ENCODE measurements at regions not wholly inside any gene's neighbourhood (a gene's known extent, or its start where the extent isn't known, plus 50 kb on each side); places are given as distances from the start of the nearest gene placed in this dataset.

DNA sequence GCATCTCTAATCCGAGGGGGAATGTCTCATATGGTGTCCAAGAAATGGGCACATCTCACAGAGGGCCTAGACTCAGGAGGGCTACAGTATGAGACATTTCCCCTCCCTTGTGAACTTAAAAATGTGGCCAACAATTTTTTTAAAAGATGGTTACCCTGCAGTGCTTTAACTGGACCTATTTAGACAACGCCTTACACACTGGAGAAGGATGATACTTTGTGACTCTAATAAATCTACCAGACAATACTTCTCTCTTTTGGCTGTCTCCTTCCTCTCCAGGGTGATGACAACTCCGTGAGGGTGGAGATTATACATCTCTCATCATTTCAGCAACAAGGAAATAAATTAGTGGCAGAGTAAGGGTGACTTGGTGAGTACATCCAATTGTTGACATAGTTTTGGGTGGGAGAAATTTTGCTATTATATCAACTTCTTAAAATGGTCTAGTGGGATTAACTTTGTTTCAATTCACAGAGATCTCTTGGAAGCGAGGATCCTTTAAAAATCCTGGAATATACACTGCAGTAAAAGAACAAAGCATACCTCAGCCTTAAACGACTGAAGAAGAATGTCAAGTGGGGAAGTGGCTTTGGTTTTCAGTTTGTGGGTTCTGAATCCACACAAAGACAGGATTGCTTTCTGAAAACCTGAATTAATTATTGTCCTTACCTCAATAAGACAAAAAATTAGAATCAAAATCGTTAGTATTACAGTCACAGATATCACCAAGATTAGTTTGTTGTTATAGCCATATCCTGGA lies 89.8 kb downstream of the KPNA2 start:
- H3K36me3 ChIP-seq (ENCODE audit: insufficient read depth, low read length), result peaks cover 17% of the 10 kb centered on the region
- no peak for DNase-seq
- no peaks in the 10 kb centered on the region for H3K27me3 ChIP-seq (ENCODE audit: insufficient read depth, low read length)
- intact Hi-C loops (cut with micrococcal nuclease), result no loop called here
- no peak overlapping the region for H3K4me3 ChIP-seq (ENCODE audit: low read length in 2 of 2)
- Mint-ChIP-seq H3K27ac (peak overlapping the region in 4 of 7 donors; percentile 0 to 38 (median 10)), H3K9me3 (peaks cover 0 to 6% (median 3%) of the 10 kb centered on the region in 8 donors), H3K27me3 (no peaks in the 10 kb centered on the region), H3K4me1 (peaks cover 5 to 12% (median 9%) of the 10 kb centered on the region in 4 donors), H3K36me3 (peaks cover 32 to 44% of the 10 kb centered on the region in 2 donors), H3K4me3 (no peak overlapping the region)
- H3K27ac ChIP-seq (ENCODE audit: low read depth, low read length), result no peak overlapping the region
- ChIA-PET POLR2A (ENCODE audit: partially characterized antibody) (no interaction called here), CTCF (ENCODE audit: partially characterized antibody) (no interaction called here)
- no peaks in the 10 kb centered on the region for H3K9me3 ChIP-seq (ENCODE audit: control insufficient read depth in 1 of 2, low read length in 2 of 2)
- no peaks in the 10 kb centered on the region for H3K4me1 ChIP-seq (ENCODE audit: insufficient read depth, low read length)

DNA sequence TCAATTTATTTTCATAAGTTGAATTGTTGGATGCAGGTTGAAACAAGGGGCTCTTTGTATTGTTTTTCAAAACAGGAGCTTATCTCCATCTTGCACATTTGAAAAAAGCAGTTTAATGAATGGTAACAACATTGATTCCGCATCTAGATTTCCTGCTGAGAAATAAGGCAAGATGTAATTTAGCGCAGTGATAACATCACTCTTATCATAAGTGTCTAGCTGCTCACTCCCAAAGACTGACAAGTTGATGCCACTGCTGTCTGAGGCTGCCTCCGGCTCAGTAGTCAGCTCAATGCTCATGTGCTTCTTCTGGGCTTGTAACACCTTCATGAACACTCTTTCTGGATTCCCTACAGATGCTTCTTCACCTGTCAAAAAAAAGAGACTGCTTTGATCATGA lies 92.4 kb downstream of the KPNA2 start:
- Mint-ChIP-seq H3K36me3 (peaks cover 21 to 42% of the 10 kb centered on the region in 2 donors), H3K4me1 (peaks cover 5 to 12% (median 9%) of the 10 kb centered on the region in 4 donors), H3K27ac (peak overlapping the region in 1 of 7 donors; percentile 3), H3K4me3 (no peak overlapping the region), H3K9me3 (peaks cover 0 to 2% (median 0%) of the 10 kb centered on the region in 8 donors), H3K27me3 (no peaks in the 10 kb centered on the region)
- no peak for DNase-seq
- Histone ChIP-seq H3K4me1 (ENCODE audit: insufficient read depth, low read length) (no peaks in the 10 kb centered on the region), H3K27me3 (ENCODE audit: insufficient read depth, low read length) (no peaks in the 10 kb centered on the region), H3K4me3 (ENCODE audit: low read length in 2 of 2) (no peak overlapping the region), H3K9me3 (ENCODE audit: control insufficient read depth in 1 of 2, low read length in 2 of 2) (no peaks in the 10 kb centered on the region), H3K36me3 (ENCODE audit: insufficient read depth, low read length) (peaks cover 10% of the 10 kb centered on the region), H3K27ac (ENCODE audit: low read depth, low read length) (no peak overlapping the region)
- intact Hi-C loops (cut with micrococcal nuclease), result no loop called here
- POLR2A ChIA-PET (ENCODE audit: partially characterized antibody), result no interaction called here
- CTCF ChIA-PET (ENCODE audit: partially characterized antibody), result no interaction called here

DNA sequence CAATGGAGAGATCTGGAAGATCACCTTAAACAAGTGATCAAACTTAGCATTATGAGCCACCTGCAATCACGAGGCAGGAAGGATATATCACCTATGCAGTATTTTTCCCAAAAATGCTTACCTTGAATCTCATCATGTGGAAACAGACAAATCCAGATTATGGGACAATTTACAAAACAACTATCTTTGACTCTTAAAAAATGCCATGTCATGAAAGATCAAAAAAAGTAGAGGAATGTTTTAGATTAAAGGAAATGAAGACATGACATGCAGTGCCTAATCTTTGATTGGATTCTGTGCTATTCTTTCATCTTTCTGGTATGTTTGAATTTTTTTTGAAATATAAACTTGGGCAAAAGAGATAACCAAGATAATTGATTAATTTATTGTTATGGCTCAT lies 95.9 kb downstream of the KPNA2 start:
- no peak overlapping the region for H3K27ac ChIP-seq (ENCODE audit: low read depth, low read length)
- H3K36me3 ChIP-seq (ENCODE audit: insufficient read depth, low read length), result peaks cover 8% of the 10 kb centered on the region
- H3K9me3 Mint-ChIP-seq, result peaks cover 0 to 2% (median 0%) of the 10 kb centered on the region in 8 donors
- H3K27ac Mint-ChIP-seq, result no peak overlapping the region
- no peaks in the 10 kb centered on the region for H3K9me3 ChIP-seq (ENCODE audit: control insufficient read depth in 1 of 2, low read length in 2 of 2)
- no peaks in the 10 kb centered on the region for H3K27me3 Mint-ChIP-seq
- ChIA-PET CTCF (ENCODE audit: partially characterized antibody) (no interaction called here), POLR2A (ENCODE audit: partially characterized antibody) (no interaction called here)
- peaks cover 0 to 5% (median under 1%) of the 10 kb centered on the region in 4 donors for H3K4me1 Mint-ChIP-seq
- no peaks in the 10 kb centered on the region for H3K27me3 ChIP-seq (ENCODE audit: insufficient read depth, low read length)
- H3K4me3 Mint-ChIP-seq, result no peak overlapping the region
- H3K4me1 ChIP-seq (ENCODE audit: insufficient read depth, low read length), result no peaks in the 10 kb centered on the region
- H3K36me3 Mint-ChIP-seq, result peaks cover 30 to 33% of the 10 kb centered on the region in 2 donors
- intact Hi-C loops (cut with micrococcal nuclease), result no loop called here
- no peak for DNase-seq
- no peak overlapping the region for H3K4me3 ChIP-seq (ENCODE audit: low read length in 2 of 2)

DNA sequence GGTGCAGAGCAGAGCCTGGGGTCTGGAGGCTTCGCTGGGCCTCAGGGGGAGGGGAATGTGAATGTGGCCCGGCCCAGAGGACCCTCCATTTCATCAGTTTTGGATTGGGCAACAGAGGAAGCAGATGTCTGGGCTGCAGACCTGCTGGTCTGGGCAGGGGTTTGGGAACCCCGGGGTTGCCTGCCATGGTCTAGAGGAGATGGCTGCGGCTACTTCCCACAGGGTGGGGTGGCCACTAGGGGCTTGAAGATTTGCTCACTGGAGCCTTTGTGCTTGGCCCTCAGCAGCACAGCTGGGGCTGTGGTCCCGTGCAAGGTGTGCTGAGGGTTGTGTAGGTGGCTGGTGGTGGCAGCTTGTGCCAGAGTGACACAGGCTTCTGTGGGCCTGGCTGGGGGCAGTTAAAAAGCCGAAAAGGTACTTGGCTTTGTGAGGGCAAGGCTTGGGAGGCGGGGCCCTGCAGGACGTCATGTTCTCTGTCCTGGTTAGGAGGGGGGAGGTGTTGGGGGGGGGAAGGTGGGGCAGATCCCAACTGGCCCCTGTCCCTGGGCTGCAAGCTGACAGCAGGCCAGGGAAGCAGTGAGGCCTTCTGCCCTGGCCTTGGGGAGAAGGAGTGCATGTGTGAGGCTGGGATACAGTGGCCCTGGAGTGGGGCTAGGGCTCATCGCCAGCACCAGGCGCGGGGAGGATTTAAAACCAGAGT lies 98.0 kb downstream of the KPNA2 start:
- Histone ChIP-seq H3K27me3 (ENCODE audit: insufficient read depth, low read length) (no peaks in the 10 kb centered on the region), H3K27ac (ENCODE audit: low read depth, low read length) (no peak overlapping the region), H3K9me3 (ENCODE audit: control insufficient read depth in 1 of 2, low read length in 2 of 2) (no peaks in the 10 kb centered on the region), H3K36me3 (ENCODE audit: insufficient read depth, low read length) (no peaks in the 10 kb centered on the region), H3K4me3 (ENCODE audit: low read length in 2 of 2) (no peak overlapping the region), H3K4me1 (ENCODE audit: insufficient read depth, low read length) (no peaks in the 10 kb centered on the region)
- POLR2A ChIA-PET (ENCODE audit: partially characterized antibody), result no interaction called here
- peaks cover 0 to 2% (median 0%) of the 10 kb centered on the region in 8 donors for H3K9me3 Mint-ChIP-seq
- H3K27ac Mint-ChIP-seq, result no peak overlapping the region
- DNase-seq, result no peak
- H3K4me1 Mint-ChIP-seq, result peaks cover 0 to 2% (median 0%) of the 10 kb centered on the region in 4 donors
- peaks cover 19% of the 10 kb centered on the region in 2 donors for H3K36me3 Mint-ChIP-seq
- H3K27me3 Mint-ChIP-seq, result no peaks in the 10 kb centered on the region
- CTCF ChIA-PET (ENCODE audit: partially characterized antibody), result no interaction called here
- no peak overlapping the region for H3K4me3 Mint-ChIP-seq
- intact Hi-C loops (cut with micrococcal nuclease), result no loop called here

DNA sequence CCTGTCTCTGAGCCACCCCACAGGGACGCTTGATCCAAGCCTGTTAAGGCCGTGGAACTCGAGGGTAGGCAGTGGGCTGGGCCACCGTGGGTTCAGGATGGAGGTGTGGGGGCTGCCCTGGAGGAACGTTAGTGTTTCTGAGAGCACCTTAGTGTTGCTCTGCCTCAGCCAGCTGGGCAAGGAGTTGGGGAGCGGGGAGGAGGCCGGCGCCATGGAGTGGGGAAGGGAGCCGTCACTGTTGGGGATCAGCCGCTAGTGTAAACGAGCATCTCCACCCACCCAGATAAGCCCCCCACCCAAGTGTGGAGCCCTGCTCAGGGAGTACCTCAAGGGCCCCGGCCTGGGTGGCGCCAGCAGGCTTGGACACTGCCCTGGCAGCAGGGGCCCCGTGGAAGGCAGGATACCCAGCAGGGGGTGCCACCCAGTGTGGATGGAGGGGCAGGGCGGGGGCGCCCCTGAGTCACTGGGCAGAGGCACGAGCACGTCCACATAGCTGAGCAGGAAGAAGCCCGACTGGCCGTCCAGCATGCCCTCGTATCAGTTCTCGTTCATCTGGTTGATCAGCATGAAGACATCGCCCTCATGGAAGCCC lies 98.6 kb downstream of the KPNA2 start:
- peaks cover 15 to 16% of the 10 kb centered on the region in 2 donors for H3K36me3 Mint-ChIP-seq
- POLR2A ChIA-PET (ENCODE audit: partially characterized antibody), result no interaction called here

DNA sequence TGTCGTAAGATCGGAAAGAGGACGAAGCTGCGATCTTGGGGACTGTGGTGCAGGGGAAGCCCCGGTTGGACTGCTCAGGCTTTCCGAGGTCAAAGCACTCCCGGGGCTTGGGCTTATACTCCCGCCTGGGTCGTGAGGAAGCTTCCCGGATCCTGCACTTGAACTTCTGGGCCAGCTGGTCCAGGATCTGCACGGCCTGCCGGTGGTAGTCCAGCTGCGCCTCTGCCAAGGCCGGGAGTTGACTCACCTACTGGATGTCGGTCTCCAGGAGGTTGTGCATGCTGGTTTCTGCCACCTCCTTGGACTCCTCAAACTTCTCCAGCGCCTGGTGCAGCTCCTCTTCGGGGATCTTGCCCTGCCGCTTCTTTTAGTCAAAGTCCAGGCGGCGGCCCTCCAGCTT lies 99.2 kb downstream of the KPNA2 start:
- H3K36me3 Mint-ChIP-seq, result peaks cover 15 to 16% of the 10 kb centered on the region in 2 donors
- Histone ChIP-seq H3K36me3 (ENCODE audit: insufficient read depth, low read length) (no peaks in the 10 kb centered on the region), H3K27me3 (ENCODE audit: insufficient read depth, low read length) (no peaks in the 10 kb centered on the region), H3K4me3 (ENCODE audit: low read length in 2 of 2) (no peak overlapping the region), H3K9me3 (ENCODE audit: control insufficient read depth in 1 of 2, low read length in 2 of 2) (no peaks in the 10 kb centered on the region), H3K27ac (ENCODE audit: low read depth, low read length) (no peak overlapping the region), H3K4me1 (ENCODE audit: insufficient read depth, low read length) (no peaks in the 10 kb centered on the region)
- ChIA-PET CTCF (ENCODE audit: partially characterized antibody) (no interaction called here), POLR2A (ENCODE audit: partially characterized antibody) (no interaction called here)
- intact Hi-C loops (cut with micrococcal nuclease), result no loop called here
- no peaks in the 10 kb centered on the region for H3K27me3 Mint-ChIP-seq
- peaks cover 0 to 2% (median 0%) of the 10 kb centered on the region in 4 donors for H3K4me1 Mint-ChIP-seq
- H3K4me3 Mint-ChIP-seq, result no peak overlapping the region
- DNase-seq, result no peak
- peak overlapping the region in 1 of 7 donors; percentile 48 for H3K27ac Mint-ChIP-seq
- no peaks in the 10 kb centered on the region for H3K9me3 Mint-ChIP-seq

More for the DNA sequence above, 98.6 kb downstream of the KPNA2 start:
- peaks cover 0 to 2% (median 0%) of the 10 kb centered on the region in 4 donors for H3K4me1 Mint-ChIP-seq
- no peaks in the 10 kb centered on the region for H3K27me3 ChIP-seq (ENCODE audit: insufficient read depth, low read length)
- H3K27ac ChIP-seq (ENCODE audit: low read depth, low read length), result no peak overlapping the region
- H3K4me1 ChIP-seq (ENCODE audit: insufficient read depth, low read length), result no peaks in the 10 kb centered on the region
- no peak overlapping the region for H3K4me3 Mint-ChIP-seq
- no peaks in the 10 kb centered on the region for H3K9me3 ChIP-seq (ENCODE audit: control insufficient read depth in 1 of 2, low read length in 2 of 2)
- H3K27ac Mint-ChIP-seq, result no peak overlapping the region
- no peaks in the 10 kb centered on the region for H3K27me3 Mint-ChIP-seq
- H3K9me3 Mint-ChIP-seq, result no peaks in the 10 kb centered on the region
- intact Hi-C loops (cut with micrococcal nuclease), result no loop called here
- H3K36me3 ChIP-seq (ENCODE audit: insufficient read depth, low read length), result no peaks in the 10 kb centered on the region
- DNase-seq, result no peak
- CTCF ChIA-PET (ENCODE audit: partially characterized antibody), result no interaction called here
- H3K4me3 ChIP-seq (ENCODE audit: low read length in 2 of 2), result no peak overlapping the region

DNA sequence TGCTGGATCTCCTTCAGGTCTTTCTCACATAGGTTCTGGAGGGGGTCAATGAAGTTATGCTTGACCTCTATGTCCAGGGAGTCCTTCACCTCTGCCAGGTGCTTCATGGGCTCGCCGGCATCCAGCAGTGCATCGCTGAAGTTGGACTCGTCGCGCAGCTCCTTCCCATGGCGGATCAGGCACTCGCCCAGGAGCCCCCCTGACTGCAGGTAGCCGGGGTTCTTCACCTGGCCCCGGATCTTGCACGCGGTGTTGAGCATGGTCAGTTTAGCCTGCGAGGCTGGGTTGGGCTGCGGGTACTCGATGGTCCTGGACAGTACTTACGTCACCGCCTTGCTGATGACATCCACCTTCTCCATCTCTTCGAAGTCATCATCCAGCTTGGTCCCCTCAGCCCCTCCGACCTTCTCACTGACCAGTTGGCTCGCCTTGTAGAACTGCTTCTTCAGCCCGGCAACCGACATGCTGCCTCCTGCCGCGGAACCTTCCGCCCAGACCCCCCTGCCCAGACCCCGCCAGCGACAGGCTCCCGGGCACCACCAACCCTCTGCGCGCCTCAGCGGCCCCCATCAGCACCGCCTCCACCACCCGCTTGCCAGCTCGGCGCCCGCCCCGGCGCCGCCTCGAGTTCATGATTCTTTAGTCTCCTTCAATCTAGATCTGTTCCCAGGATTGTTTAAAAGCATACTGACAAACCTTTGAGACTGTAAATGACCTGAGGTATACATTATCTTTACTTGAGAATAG lies 99.8 kb downstream of the KPNA2 start:
- no peaks in the 10 kb centered on the region for H3K27me3 ChIP-seq (ENCODE audit: insufficient read depth, low read length)
- H3K4me1 ChIP-seq (ENCODE audit: insufficient read depth, low read length), result no peaks in the 10 kb centered on the region
- no peak overlapping the region for H3K4me3 ChIP-seq (ENCODE audit: low read length in 2 of 2)
- no peak overlapping the region for H3K4me3 Mint-ChIP-seq
- no peaks in the 10 kb centered on the region for H3K27me3 Mint-ChIP-seq
- peaks cover 15 to 16% of the 10 kb centered on the region in 2 donors for H3K36me3 Mint-ChIP-seq
- no peaks in the 10 kb centered on the region for H3K9me3 Mint-ChIP-seq
- H3K27ac Mint-ChIP-seq, result no peak overlapping the region
- no peak for DNase-seq
- no peaks in the 10 kb centered on the region for H3K36me3 ChIP-seq (ENCODE audit: insufficient read depth, low read length)
- CTCF ChIA-PET (ENCODE audit: partially characterized antibody), result no interaction called here
- no peaks in the 10 kb centered on the region for H3K9me3 ChIP-seq (ENCODE audit: control insufficient read depth in 1 of 2, low read length in 2 of 2)
- intact Hi-C loops (cut with micrococcal nuclease), result no loop called here
- no peak overlapping the region for H3K27ac ChIP-seq (ENCODE audit: low read depth, low read length)
- peaks cover 0 to under 1% (median 0%) of the 10 kb centered on the region in 4 donors for H3K4me1 Mint-ChIP-seq
- POLR2A ChIA-PET (ENCODE audit: partially characterized antibody), result no interaction called here

All from CD4-positive, alpha-beta memory T cell (primary cell).